ENCODE measurements at regions not wholly inside any gene's neighbourhood (a gene's known extent, or its start where the extent isn't known, plus 50 kb on each side); places are given as distances from the start of the nearest gene placed in this dataset.

- Histone ChIP-seq H2AFZ (ENCODE audit: low read depth) (no peak overlapping the region), H3K36me3 (replicated peaks in 1 of 2; ENCODE audit: control insufficient read depth in 1 of 2, insufficient read depth in 2 of 2, low read length in 1 of 2) (no peaks in the 10 kb centered on the region), H3K4me1 (ENCODE audit: control insufficient read depth in 1 of 2, insufficient read depth in 2 of 2, low read depth in 1 of 2, low read length in 1 of 2) (peaks cover 0 to 2% of the 10 kb centered on the region in 2 experiments; a peak in 1 of 4 replicates), H3K4me2 (no peak overlapping the region), H3K9ac (no peak overlapping the region), H3K9me2 (no peaks in the 10 kb centered on the region), H3F3A (replicated peaks; ENCODE audit: insufficient read depth) (no peaks in the 10 kb centered on the region), H3K79me2 (ENCODE audit: insufficient read depth) (no peaks in the 10 kb centered on the region), H3K4me3 (ENCODE audit: low read depth in 2 of 2, low read length in 1 of 2) (no peak overlapping the region), H3K27ac (ENCODE audit: low read depth in 2 of 2, low read length in 1 of 2) (no peak overlapping the region), H3K27me3 (ENCODE audit: insufficient read depth) (no peaks in the 10 kb centered on the region; the same call in 1 of the 2 replicates), H4K20me1 (ENCODE audit: insufficient read depth) (no peaks in the 10 kb centered on the region), H3K9me3 (no peaks in the 10 kb centered on the region)
- POLR2A ChIA-PET = no interaction called here
- no peak for DNase-seq
- CTCF ChIA-PET = interaction anchor here (1.1 to 1.4 kb wide), 2 partner anchors 315 to 361 kb away, joined by 3 to 5 read pairs; no protein-coding TSS in a partner anchor
- no peak for TF ChIP-seq FOXJ3 (CRISPR knock-in tag; IDR thresholded peaks at IDR 0.05)
- no peak for TF ChIP-seq RCOR1 (IDR thresholded peaks at IDR 0.05; ENCODE audit: low read length)
- TF ChIP-seq IRF3 (IDR thresholded peaks at IDR 0.05; ENCODE audit: low read depth, low read length) = no peak
Measured at GRCh38 chr6:47419621-47420020, 58.0 kb upstream of the CD2AP start.

- Histone ChIP-seq H3K4me1 (ENCODE audit: control insufficient read depth in 1 of 2, insufficient read depth in 2 of 2, low read depth in 1 of 2, low read length in 1 of 2) (no peaks in the 10 kb centered on the region), H3K9me2 (no peaks in the 10 kb centered on the region), H3K79me2 (ENCODE audit: insufficient read depth) (no peaks in the 10 kb centered on the region), H2AFZ (ENCODE audit: low read depth) (no peak overlapping the region), H3K9ac (no peak overlapping the region), H4K20me1 (ENCODE audit: insufficient read depth) (no peaks in the 10 kb centered on the region), H3F3A (replicated peaks; ENCODE audit: insufficient read depth) (no peaks in the 10 kb centered on the region), H3K4me3 (ENCODE audit: low read depth in 2 of 2, low read length in 1 of 2) (no peak overlapping the region), H3K9me3 (no peaks in the 10 kb centered on the region), H3K4me2 (no peak overlapping the region), H3K36me3 (replicated peaks in 1 of 2; ENCODE audit: control insufficient read depth in 1 of 2, insufficient read depth in 2 of 2, low read length in 1 of 2) (no peaks in the 10 kb centered on the region), H3K27me3 (ENCODE audit: insufficient read depth) (no peaks in the 10 kb centered on the region; the same call in 1 of the 2 replicates), H3K27ac (ENCODE audit: low read depth in 2 of 2, low read length in 1 of 2) (no peak overlapping the region)
- no peak for DNase-seq
- ChIA-PET CTCF (interaction anchor here (1.1 kb wide), 1 partner anchor 360 kb away, joined by 3 read pairs; no protein-coding TSS in a partner anchor), POLR2A (no interaction called here)
- no peak for TF ChIP-seq CTCF (IDR thresholded peaks at IDR 0.05)
- no peak for TF ChIP-seq USF2 (IDR thresholded peaks at IDR 0.05; ENCODE audit: borderline replicate concordance, low read depth, low read length)
- TF ChIP-seq RFX5 (IDR thresholded peaks at IDR 0.05; ENCODE audit: low read length) = no peak
- no peak for TF ChIP-seq TAF1 (IDR thresholded peaks at IDR 0.05; ENCODE audit: borderline replicate concordance, low read depth, low read length)
- TF ChIP-seq MXI1 (IDR thresholded peaks at IDR 0.05; ENCODE audit: low read depth, low read length) = no peak
- TF ChIP-seq SMC3 (IDR thresholded peaks at IDR 0.05; ENCODE audit: low read depth, low read length) = no peak
- no peak for TF ChIP-seq MAX (IDR thresholded peaks at IDR 0.05; ENCODE audit: low read depth)
- TF ChIP-seq EP300 (IDR thresholded peaks at IDR 0.05; ENCODE audit: borderline replicate concordance in 1 of 2, low read depth in 1 of 2, low read length in 1 of 2) = no peak
- TF ChIP-seq RXRA (IDR thresholded peaks at IDR 0.05; ENCODE audit: borderline replicate concordance, low read depth) = no peak
- TF ChIP-seq POLR2AphosphoS5 (IDR thresholded peaks at IDR 0.05; ENCODE audit: low read depth, low read length) = no peak
- no peak for TF ChIP-seq RAD21 (IDR thresholded peaks at IDR 0.05; ENCODE audit: low read length)
- TF ChIP-seq PBX3 (IDR thresholded peaks at IDR 0.05) = no peak
- TF ChIP-seq IRF3 (IDR thresholded peaks at IDR 0.05; ENCODE audit: low read depth, low read length) = no peak
- no peak for TF ChIP-seq FOSL2 (IDR thresholded peaks at IDR 0.05; ENCODE audit: borderline replicate concordance, low read depth)
- TF ChIP-seq GATA2 (CRISPR knock-in tag; IDR thresholded peaks at IDR 0.05) = no peak
- no peak for TF ChIP-seq SIN3A (IDR thresholded peaks at IDR 0.05; ENCODE audit: borderline replicate concordance, low read depth, low read length)
- 10% methylated on average over 5 of the region's 5 CpGs for WGBS (ENCODE audit: low lambda C conversion rate)
Measured at GRCh38 chr6:47420394-47421371, 56.9 kb upstream of the CD2AP start.
